HG03066 (cell line): ENCODE measurements at regions not wholly inside any gene's neighbourhood (a gene's known extent, or its start where the extent isn't known, plus 50 kb on each side); places are given as distances from the start of the nearest gene placed in this dataset.
"Not testable (repeated sequence)": the region's sequence is repeated elsewhere in the genome, so short reads cannot be mapped to it uniquely, and the experiment has no call there.

ENCODE experiments used
- ATAC-seq: cut with Tn5 transposase; IDR thresholded peaks from one replicate; pipeline ENCODE4 v1.9.1; 2021; ENCODE audit warnings: low read depth; ENCODE audit not compliant: unreplicated experiment

GRCh38 chr3:75840160-75840559 lies 54.8 kb upstream of the ZNF717 start:
- ATAC-seq, result not testable (repeated sequence)

DNA sequence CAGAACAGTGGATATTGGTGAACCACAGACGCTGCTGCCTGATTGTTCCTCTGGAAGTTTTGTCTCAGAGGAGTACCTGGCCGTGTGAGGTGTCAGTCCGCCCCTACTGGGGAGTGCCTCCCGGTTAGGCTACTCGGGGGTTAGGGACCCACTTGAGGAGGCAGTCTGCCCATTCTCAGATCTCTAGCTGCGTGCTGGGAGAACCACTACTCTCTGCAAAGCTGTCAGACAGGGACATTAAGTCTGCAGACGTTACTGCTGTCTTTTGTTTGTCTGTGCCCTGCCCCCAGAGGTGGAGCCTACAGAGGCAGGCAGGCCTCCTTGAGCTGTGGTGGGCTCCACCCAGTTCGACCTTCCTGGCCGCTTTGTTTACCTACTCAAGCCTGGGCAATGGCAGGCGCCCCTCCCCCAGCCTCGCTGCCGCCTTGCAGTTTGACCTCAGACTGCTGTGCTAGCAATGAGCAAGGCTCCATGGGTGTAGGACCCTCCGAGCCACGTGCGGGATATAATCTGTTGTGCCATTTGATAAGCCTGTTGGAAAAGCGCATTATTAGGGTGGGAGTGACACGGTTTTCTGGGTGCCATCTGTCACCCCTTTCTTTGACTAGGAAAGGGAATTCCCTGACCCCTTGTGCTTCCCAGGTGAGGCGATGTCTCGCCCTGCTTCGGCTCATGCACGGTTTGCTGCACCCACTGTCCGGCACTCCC lies 65.1 kb upstream of the ZNF717 start:
- not testable (repeated sequence) for ATAC-seq

DNA sequence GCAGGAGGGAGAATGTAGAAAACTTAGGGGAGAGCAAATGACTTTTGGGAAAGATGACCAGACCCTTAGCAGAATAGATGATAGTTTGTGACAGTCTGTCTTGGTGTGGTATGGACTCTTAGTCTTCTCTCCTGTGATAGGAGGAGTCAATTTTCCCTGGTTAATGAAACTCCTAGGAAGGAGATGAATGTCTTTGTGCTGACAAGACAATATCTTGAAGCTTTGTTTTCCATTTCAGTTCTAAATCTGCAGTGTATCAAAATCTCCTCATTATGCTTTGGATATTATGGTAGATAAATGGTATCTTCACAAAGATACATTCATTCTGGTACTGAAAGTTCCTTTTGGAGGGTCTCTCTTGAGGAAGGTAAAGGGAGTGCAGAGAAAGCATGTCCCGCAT lies 77.8 kb upstream of the ZNF717 start:
- no peak for ATAC-seq

- ATAC-seq, result no peak
These were observed 78.5 kb upstream of the ZNF717 start for GRCh38 chr3:75863878-75864277.

- not testable (repeated sequence) for ATAC-seq
These were observed 98.4 kb upstream of the ZNF717 start for GRCh38 chr3:75883719-75884118.

DNA sequence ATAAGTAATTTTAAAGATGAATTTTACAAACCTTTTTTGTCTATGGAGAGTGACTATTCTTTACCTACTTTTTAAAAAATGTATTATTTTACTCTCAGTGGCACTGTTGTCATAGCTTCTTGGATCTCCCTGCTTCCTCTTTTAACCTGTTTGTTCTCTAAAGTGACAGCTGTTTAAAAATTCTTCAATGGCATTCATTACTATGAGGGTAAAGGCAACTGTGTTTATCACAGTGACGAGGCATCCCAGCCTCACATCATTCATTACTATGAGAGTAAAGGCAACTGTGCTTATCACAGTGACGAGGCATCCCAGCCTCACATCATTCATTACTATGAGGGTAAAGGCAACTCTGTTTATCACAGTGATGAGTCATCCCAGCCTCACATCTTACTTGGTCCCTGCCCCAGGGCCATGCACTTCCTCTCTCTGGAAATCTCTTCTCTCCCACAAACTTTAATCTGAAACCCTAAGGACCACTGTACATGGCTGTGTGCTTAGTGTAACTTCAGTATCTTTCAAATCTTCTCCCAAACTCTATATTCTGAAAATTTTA lies 101.7 kb upstream of the ZNF717 start:
- no peak for ATAC-seq

- no peak for ATAC-seq
These were observed 108.9 kb upstream of the ZNF717 start for GRCh38 chr3:75894234-75894633.

DNA sequence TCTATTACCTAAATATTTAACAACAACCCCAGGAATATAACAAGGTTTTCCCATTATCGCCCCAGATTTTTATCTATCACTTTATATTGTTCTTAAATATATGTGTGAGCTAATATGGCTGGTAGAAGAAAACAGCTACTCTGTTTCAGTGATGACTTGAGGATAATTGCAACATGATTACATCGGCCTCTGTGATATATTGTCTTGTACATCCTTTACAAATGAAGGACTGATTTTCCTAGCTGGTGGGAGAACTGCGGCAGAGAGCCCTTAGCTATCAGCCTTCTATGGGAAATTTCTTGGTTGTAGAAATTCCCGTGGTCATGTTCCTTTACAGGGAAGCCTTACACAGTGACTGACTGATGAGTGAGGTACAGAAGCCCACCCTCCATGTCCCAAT lies 110.9 kb upstream of the ZNF717 start:
- no peak for ATAC-seq

DNA sequence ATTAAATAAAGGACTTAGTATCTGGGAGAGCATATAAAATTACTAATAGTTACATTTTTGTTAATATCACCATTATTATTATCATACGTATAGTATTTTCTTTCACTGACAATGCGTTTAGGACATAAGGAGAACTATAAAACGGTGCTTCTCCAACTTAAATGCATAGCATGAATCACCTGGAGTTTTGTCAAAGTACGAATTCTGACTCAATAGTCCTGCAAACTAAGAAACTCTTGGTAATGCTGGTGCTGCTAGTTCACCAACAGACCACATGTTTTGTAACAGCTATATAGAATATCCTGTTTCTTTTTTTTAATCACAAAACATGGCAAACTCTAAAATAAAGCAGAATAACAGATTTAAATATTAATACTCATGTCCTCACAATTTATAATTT lies 116.1 kb upstream of the ZNF717 start:
- ATAC-seq, result not testable (repeated sequence)

DNA sequence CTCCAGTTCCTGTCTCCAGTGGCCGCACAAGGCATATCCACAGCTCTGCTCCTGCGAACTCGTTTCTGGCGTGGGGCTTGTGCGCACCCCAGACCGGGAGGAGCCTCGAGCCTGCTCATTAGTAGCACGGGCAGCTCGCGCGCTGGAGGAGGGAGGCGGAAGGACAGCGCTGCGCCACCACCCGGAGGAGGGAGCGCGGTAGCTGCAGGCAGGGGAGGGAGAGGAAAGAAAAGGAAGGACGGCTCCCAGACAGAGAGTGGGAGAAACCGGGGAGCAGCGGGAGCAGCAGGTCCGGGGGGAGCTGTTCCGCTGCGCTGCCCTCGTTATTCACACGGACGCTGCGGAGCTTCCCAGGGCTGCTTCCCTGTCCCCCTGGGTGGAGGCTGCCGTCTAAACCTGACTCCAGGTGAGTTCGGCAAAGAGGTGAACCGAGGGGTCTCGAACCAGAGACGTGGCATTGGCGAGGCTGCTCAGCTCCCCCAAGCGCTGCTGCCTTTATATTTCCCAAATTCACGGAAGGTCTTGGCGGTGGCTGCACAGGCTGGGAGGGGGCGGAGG lies 121.3 kb upstream of the ZNF717 start:
- ATAC-seq, result no peak

DNA sequence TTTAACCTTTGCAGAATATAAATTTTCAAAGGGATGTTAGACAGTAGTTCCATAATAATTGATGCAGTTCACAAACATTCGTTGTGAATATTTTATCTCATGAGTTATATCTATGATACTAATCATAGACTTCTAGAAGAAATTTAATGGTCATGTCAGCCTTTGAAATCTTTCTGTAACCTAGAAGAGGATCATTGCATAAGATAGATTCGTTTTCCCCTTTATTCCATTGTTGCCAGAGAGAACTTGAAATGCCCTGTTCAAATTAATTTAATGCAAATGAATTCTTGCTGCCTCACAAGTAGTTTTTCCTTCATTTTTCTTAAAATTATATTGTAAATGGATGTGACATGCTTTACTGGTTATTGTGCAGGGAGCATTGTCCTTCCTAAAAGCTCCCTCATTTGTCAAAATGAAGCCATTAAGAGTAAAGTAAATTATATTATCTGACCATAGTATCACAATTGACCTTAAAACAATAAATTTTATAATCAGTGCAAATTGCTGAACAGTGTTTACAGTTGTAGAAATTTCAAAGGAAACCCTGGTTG lies 128.5 kb upstream of the ZNF717 start:
- ATAC-seq, result no peak

DNA sequence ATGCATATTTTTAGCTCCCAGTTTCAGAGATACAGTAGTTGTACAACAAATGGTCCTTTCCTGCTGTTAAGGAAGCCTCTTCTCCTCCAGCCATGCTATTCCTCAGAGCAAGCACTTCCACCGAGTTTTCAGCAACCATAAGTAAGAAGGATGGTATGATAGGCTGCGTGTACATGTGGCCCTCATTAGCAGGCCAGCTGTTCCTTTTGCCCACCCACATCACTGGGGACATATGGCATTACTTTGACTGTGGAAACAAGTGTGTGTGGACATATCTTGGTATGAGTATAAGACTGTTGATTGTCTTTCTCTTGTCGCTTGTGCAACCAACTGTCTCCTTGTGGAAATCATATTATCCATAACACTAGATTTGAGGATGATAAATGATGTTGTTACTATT lies 129.4 kb upstream of the ZNF717 start:
- not testable (repeated sequence) for ATAC-seq

DNA sequence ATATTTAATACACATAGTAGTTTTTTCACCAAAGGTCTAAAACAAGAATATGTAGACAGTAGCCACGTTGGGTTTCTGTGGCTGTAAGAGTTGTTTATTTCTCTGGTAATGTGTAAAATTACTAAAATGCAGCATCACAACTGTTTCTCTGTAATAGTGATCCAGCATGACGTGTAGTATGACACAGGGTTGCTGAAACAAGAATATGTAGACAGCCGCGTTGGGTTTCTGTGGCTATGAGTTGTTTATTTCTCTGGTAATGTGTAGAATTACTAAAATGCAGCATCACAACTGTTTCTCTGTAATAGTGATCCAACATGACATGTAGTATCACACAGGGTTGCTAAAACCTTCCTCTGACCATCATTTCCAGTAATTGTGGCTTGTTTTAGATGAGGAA lies 153.6 kb upstream of the ZNF717 start:
- no peak for ATAC-seq

DNA sequence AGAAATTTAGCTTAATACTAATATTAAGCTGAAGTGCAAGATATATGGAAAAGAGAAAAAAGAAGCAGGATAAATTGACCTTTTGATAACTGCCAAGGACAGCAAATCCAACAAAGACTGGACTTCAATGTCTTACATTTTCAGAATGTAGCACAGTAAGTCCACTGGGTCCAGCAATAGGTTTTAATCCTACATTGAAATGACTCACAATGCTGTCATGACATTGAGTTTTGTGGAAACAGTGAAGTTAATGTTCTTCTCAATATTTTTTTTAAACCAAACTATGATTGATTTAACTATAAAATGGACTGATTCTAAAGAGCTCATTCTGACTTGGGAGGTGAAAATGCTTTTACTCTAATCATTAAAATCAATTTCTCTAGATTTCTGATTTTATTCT lies 166.6 kb upstream of the ZNF717 start:
- no peak for ATAC-seq

- ATAC-seq, result not testable (repeated sequence)
These were observed 174.7 kb upstream of the ZNF717 start for GRCh38 chr3:75960031-75960430.

DNA sequence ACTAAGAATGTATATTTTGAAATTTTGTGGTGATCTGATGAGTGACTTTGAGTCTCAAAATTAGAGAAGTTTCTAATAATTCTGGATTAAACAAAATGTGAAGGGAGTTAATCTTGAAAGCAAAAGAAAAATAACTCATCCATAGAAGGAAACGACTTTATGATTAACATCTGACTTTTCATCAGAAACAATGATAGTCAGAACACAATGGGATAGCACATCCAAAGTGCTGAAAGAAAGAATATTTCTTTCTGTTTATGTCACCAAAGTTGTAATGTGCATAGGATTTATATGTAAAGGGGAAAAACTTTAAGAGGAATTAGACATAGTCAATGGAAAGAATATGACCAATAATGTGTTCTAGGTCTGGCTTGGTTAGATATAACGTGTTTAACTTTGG lies 176.7 kb upstream of the ZNF717 start:
- not testable (repeated sequence) for ATAC-seq

GRCh38 chr3:75967071-75967470 lies 181.7 kb upstream of the ZNF717 start:
- ATAC-seq, result no peak

DNA sequence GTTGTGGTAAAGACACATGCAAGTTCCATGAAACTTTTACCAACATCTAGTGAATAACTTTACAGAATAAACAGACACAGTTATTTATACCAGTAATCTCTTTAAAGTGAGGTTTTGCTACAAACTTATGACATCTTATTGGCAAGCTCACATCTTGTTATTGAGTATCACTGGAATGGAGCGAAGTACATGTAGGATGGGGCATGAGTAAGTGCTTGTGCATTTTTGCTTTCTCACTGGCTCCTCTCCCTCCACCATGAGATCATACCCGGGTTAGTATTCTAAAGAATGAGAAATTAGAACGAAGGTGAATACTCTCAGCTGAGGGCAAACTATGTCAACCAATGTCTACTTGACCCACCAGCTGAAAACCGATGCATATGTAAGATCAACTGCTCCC lies 193.3 kb upstream of the ZNF717 start:
- no peak for ATAC-seq

- no peak for ATAC-seq
These were observed 196.1 kb upstream of the ZNF717 start for GRCh38 chr3:75981401-75981800.

- no peak for ATAC-seq
These were observed 196.8 kb upstream of the ZNF717 start for GRCh38 chr3:75982151-75982550.

- ATAC-seq, result no peak
These were observed 197.8 kb upstream of the ZNF717 start for GRCh38 chr3:75983111-75983510.
